ENCODE measurements at regions not wholly inside any gene's neighbourhood (a gene's known extent, or its start where the extent isn't known, plus 50 kb on each side); places are given as distances from the start of the nearest gene placed in this dataset.

DNA sequence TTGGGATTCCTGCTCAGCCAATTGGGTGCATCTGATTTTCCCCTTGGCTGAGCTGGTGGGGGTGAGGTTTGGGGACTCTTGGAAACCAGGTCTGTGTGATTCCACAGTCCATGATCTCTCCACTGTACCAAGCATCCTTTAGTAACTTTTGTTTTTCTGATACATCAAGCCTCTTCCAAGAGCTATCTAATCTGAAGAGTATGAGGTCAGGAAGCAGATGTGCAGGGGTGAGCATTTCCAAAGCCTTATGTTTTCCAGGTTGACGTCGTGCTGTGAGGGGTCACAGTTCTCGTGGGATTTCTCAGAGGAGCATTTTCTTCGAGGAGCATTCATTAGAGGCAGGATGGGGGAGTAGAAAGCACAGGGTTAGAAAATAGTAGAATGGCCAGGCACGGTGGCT lies 95.3 kb downstream of the KLF4 start:
- TF ChIP-seq CTCF (IDR thresholded peaks at IDR 0.05; ENCODE audit: insufficient read depth, low read depth, low read length) (no peak), EZH2 (IDR thresholded peaks at IDR 0.05; ENCODE audit: insufficient read depth, low read length) (no peak)
